CD14-positive monocyte (primary cell): ENCODE measurements at regions not wholly inside any gene's neighbourhood (a gene's known extent, or its start where the extent isn't known, plus 50 kb on each side); places are given as distances from the start of the nearest gene placed in this dataset. TPM values are rescaled to one million over a fixed set of nuclear protein-coding genes. Genes with fewer than 3 reads are reported as not detected.

Experiments used
- DNase-seq, 3 donors: peaks; one replicate each; pipeline ENCODE4 v3.0.0-alpha.2; 2011 to 2022
- H2AFZ ChIP-seq: 2 replicates; pipeline ENCODE4 v1.6.0; 2012; ENCODE audit warnings: mild to moderate bottlenecking, low read depth, low read length, inconsistent platforms; ENCODE audit not compliant: insufficient read depth, poor library complexity, severe bottlenecking
- H3K27ac ChIP-seq, 2 donors: 1 replicate in 1 of 2; 2 replicates in 1 of 2; pipeline ENCODE4 v1.5.1; 2012 to 2013; ENCODE audit warnings: low read length in 2 of 2, control low read depth in 1 of 2, inconsistent platforms in 1 of 2, low read depth in 1 of 2, mild to moderate bottlenecking in 1 of 2
- H3K27me3 ChIP-seq, 2 donors: one replicate each; pipeline versions ENCODE4 v1.6.0 to v1.6.1; 2011 to 2013; ENCODE audit warnings: low read length in 2 of 2; ENCODE audit not compliant: control insufficient read depth in 2 of 2, insufficient read depth in 2 of 2
- H3K36me3 ChIP-seq, 2 donors: replicated peaks in 1 of 2; 1 replicate in 1 of 2; 2 replicates in 1 of 2; pipeline versions ENCODE4 v1.5.1 to v1.6.1; 2012 to 2013; ENCODE audit warnings: low read length in 2 of 2, control low read depth in 1 of 2, inconsistent platforms in 1 of 2, mild to moderate bottlenecking in 1 of 2; ENCODE audit not compliant: insufficient read depth in 2 of 2, control insufficient read depth in 1 of 2
- H3K4me1 ChIP-seq, 2 donors: 1 replicate in 1 of 2; 2 replicates in 1 of 2; pipeline versions ENCODE4 v1.5.1 to v1.6.1; 2012 to 2013; ENCODE audit warnings: low read length in 2 of 2, control low read depth in 1 of 2, inconsistent platforms in 1 of 2, mild to moderate bottlenecking in 1 of 2, moderate library complexity in 1 of 2; ENCODE audit not compliant: insufficient read depth in 2 of 2, control insufficient read depth in 1 of 2
- H3K4me2 ChIP-seq: replicated peaks from 2 replicates; pipeline ENCODE3; 2012; ENCODE audit warnings: low read length, moderate library complexity, mild to moderate bottlenecking; ENCODE audit not compliant: poor library complexity, severe bottlenecking; ENCODE audit errors: extremely low read depth
- H3K4me3 ChIP-seq, 3 experiments: fragments of 200-600 bp in 1 of 3; sonication (generic) in 1 of 3; replicated peaks in 1 of 3; 1 replicate in 2 of 3; 2 replicates in 1 of 3; pipeline ENCODE4 v1.5.1; 2011 to 2013; ENCODE audit warnings: low read length in 3 of 3, mild to moderate bottlenecking in 3 of 3, control low read depth in 2 of 3, low read depth in 2 of 3, inconsistent platforms in 1 of 3, moderate library complexity in 1 of 3
- H3K79me2 ChIP-seq: 2 replicates; pipeline ENCODE4 v1.6.0; 2012; ENCODE audit warnings: mild to moderate bottlenecking, control low read depth, inconsistent platforms, low read length, moderate library complexity; ENCODE audit not compliant: insufficient read depth
- H3K9ac ChIP-seq: 2 replicates; pipeline ENCODE4 v1.6.0; 2017; ENCODE audit warnings: low read length, mild to moderate bottlenecking; ENCODE audit not compliant: insufficient read depth, poor library complexity, severe bottlenecking
- H3K9me3 ChIP-seq, 2 donors: replicated peaks in 1 of 2; 1 replicate in 1 of 2; 2 replicates in 1 of 2; pipeline versions ENCODE4 v1.5.1 to v1.6.1; 2012 to 2013; ENCODE audit warnings: low read length in 2 of 2, control low read depth in 1 of 2; ENCODE audit not compliant: control insufficient read depth in 1 of 2, insufficient read depth in 1 of 2
- H4K20me1 ChIP-seq: 2 replicates; pipeline ENCODE4 v1.6.0; 2012; ENCODE audit warnings: mild to moderate bottlenecking, low read length, control low read depth, moderate library complexity; ENCODE audit not compliant: insufficient read depth
- H3K27ac Mint-ChIP-seq, 7 donors: one replicate each; pipeline ENCODE4 v1.8.0; 2020; ENCODE audit warnings: mild to moderate bottlenecking in 7 of 7, mixed read lengths in 7 of 7, moderate library complexity in 6 of 7, inconsistent platforms in 2 of 7
- H3K27me3 Mint-ChIP-seq, 3 donors: one replicate each; pipeline ENCODE4 v1.8.0; 2021 to 2022; ENCODE audit warnings: low read depth in 3 of 3, mild to moderate bottlenecking in 3 of 3, mixed read lengths in 3 of 3, moderate library complexity in 3 of 3, inconsistent platforms in 1 of 3
- H3K36me3 Mint-ChIP-seq, 2 donors: one replicate each; pipeline ENCODE4 v1.8.0; 2020; ENCODE audit warnings: mixed read lengths in 2 of 2, inconsistent platforms in 1 of 2, mild to moderate bottlenecking in 1 of 2
- H3K4me1 Mint-ChIP-seq: one replicate; pipeline ENCODE4 v1.8.0; 2020; ENCODE audit warnings: mild to moderate bottlenecking, mixed read lengths
- H3K4me3 Mint-ChIP-seq, 2 donors: one replicate each; pipeline ENCODE4 v1.8.0; 2020; ENCODE audit warnings: mild to moderate bottlenecking in 2 of 2, mixed read lengths in 2 of 2, moderate library complexity in 1 of 2
- H3K9me3 Mint-ChIP-seq, 7 donors: one replicate each; pipeline ENCODE4 v1.8.0; 2020 to 2022; ENCODE audit warnings: mixed read lengths in 7 of 7, mild to moderate bottlenecking in 6 of 7, moderate library complexity in 6 of 7, inconsistent platforms in 2 of 7
- WGBS: methylation state at CpG from one replicate; pipeline ENCODE4 v1.1.5; 2013; ENCODE audit warnings: missing lambda C conversion rate; ENCODE audit not compliant: insufficient coverage; 5-methylcytosine and 5-hydroxymethylcytosine counted together
- intact Hi-C, 2 donors: fragments of 100-400 bp; cut with micrococcal nuclease; formaldehyde crosslinking; loops; one replicate each; pipeline versions ENCODE4 v1.15.0 to v1.15.1; 2023
- small RNA-seq: library from RNA; depleted of rRNA; stranded (forward); fragments of <200 nt; gene quantifications from one replicate; pipeline ENCODE3, GENCODE V24; 2012; ENCODE audit warnings: low read depth; ENCODE audit not compliant: insufficient read length
- TF ChIP-seq, protein P1 (sequence below): fragments of 200-600 bp; IDR thresholded peaks from one replicate; pipeline ENCODE4 v1.8.0; 2022; ENCODE audit warnings: antibody characterized with exemption, mild to moderate bottlenecking

- H3K9me3 Mint-ChIP-seq = peaks cover 0 to 7% (median 0%) of the 10 kb centered on the region in 7 donors
- WGBS = 75% methylated on average over 11 of the region's 12 CpGs
Observed at GRCh38 chr2:64939332-64939917, 49.8 kb upstream of the SLC1A4 start.

More at GRCh38 chr2:64939332-64939917, 49.8 kb upstream of the SLC1A4 start:
- Histone ChIP-seq H2AFZ (peak overlapping the region; percentile 26), H3K79me2 (peaks cover 2% of the 10 kb centered on the region), H3K9ac (no peak overlapping the region), H3K27me3 (no peaks in the 10 kb centered on the region), H3K36me3 (no peaks in the 10 kb centered on the region), H3K4me3 (no peak overlapping the region), H3K27ac (no peak overlapping the region), H3K9me3 (no peaks in the 10 kb centered on the region), H4K20me1 (no peaks in the 10 kb centered on the region), H3K4me1 (peaks cover 62 to 69% of the 10 kb centered on the region in 2 donors), H3K4me2 (no peak overlapping the region)
- intact Hi-C loops = loop anchor here in 1 of 2 donors (5.0 kb wide), 1 partner anchor 48 kb away; the partner anchor contains the start of gene SLC1A4
- H3K4me3 Mint-ChIP-seq = no peak overlapping the region
- TF ChIP-seq, protein P1, sequence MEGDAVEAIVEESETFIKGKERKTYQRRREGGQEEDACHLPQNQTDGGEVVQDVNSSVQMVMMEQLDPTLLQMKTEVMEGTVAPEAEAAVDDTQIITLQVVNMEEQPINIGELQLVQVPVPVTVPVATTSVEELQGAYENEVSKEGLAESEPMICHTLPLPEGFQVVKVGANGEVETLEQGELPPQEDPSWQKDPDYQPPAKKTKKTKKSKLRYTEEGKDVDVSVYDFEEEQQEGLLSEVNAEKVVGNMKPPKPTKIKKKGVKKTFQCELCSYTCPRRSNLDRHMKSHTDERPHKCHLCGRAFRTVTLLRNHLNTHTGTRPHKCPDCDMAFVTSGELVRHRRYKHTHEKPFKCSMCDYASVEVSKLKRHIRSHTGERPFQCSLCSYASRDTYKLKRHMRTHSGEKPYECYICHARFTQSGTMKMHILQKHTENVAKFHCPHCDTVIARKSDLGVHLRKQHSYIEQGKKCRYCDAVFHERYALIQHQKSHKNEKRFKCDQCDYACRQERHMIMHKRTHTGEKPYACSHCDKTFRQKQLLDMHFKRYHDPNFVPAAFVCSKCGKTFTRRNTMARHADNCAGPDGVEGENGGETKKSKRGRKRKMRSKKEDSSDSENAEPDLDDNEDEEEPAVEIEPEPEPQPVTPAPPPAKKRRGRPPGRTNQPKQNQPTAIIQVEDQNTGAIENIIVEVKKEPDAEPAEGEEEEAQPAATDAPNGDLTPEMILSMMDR = no peak
- peak in 1 of 3 donors; percentile 22 for DNase-seq
- no peaks in the 10 kb centered on the region for H3K36me3 Mint-ChIP-seq
- H3K27ac Mint-ChIP-seq = no peak overlapping the region
- H3K27me3 Mint-ChIP-seq = peaks cover 0 to 2% (median 2%) of the 10 kb centered on the region in 3 donors
- H3K4me1 Mint-ChIP-seq = peaks cover 69% of the 10 kb centered on the region

Small RNA genes lying in the stretch of these regions (small RNA-seq; reads per million reads assigned to genes)
- gene RF00019 (not detected), gene RN7SL211P (not detected), gene RN7SL341P (not detected)
